ENCODE measurements at regions not wholly inside any gene's neighbourhood (a gene's known extent, or its start where the extent isn't known, plus 50 kb on each side); places are given as distances from the start of the nearest gene placed in this dataset.

DNA sequence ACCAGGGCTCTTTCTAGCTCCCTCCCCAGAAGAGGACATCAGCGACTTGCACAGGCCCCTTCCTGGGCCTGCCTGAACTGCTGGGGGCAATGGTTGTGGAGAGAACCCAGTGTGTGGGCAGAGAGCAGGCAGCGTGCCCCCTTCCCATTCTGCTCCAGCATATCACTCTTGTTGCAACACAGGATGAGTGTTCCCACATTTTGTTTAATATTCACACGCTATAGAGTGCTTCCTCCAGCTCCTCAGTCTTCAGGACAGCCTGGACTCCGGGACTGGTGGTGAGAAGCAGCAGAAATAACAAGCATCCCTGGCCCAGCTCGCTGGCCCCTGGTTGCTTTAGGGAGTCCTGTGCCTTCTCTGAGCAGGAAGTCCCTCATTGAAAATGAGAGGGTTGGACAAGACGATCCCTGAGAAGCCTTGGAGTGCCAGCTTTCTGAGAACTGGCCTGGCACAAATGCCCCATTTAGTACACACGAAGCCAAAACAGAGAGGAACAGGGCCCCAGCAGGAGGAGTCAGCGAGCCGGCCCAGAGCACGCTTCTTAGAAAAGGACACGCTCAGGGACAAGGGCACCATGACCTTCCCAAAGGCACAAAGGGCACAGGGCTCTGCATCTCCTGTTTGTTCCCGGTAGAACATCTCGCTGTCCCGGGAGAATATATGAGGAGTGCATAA lies 84.2 kb upstream of the FOXC1 start:
- TF ChIP-seq POLR2A (IDR thresholded peaks at IDR 0.05) = no peak
- TF ChIP-seq, protein P1, sequence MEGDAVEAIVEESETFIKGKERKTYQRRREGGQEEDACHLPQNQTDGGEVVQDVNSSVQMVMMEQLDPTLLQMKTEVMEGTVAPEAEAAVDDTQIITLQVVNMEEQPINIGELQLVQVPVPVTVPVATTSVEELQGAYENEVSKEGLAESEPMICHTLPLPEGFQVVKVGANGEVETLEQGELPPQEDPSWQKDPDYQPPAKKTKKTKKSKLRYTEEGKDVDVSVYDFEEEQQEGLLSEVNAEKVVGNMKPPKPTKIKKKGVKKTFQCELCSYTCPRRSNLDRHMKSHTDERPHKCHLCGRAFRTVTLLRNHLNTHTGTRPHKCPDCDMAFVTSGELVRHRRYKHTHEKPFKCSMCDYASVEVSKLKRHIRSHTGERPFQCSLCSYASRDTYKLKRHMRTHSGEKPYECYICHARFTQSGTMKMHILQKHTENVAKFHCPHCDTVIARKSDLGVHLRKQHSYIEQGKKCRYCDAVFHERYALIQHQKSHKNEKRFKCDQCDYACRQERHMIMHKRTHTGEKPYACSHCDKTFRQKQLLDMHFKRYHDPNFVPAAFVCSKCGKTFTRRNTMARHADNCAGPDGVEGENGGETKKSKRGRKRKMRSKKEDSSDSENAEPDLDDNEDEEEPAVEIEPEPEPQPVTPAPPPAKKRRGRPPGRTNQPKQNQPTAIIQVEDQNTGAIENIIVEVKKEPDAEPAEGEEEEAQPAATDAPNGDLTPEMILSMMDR (IDR thresholded peaks at IDR 0.05) = no peak

Measured in testis (tissue), 2 donors.